Heart left ventricle (tissue), 13 donors: ENCODE measurements at regions not wholly inside any gene's neighbourhood (a gene's known extent, or its start where the extent isn't known, plus 50 kb on each side); places are given as distances from the start of the nearest gene placed in this dataset.

Experiments used
- POLR2A ChIP-seq, 2 donors: fragments of 450-650 bp; IDR thresholded peaks; one replicate each; pipeline ENCODE4 v1.6.1; 2017; ENCODE audit warnings: antibody characterized with exemption in 2 of 2, mild to moderate bottlenecking in 2 of 2, moderate library complexity in 2 of 2
- TF ChIP-seq, protein P1 (sequence below), 12 donors: fragments of 200-600 bp; sonication (generic) in 4 of 12; IDR thresholded peaks; one replicate each; pipeline versions ENCODE4 v1.5.0 to v1.8.0; 2018 to 2022; ENCODE audit warnings: antibody characterized with exemption in 12 of 12, mild to moderate bottlenecking in 5 of 12
- donor health status: ischemic (EF 13 %, LVEDD 7.1; RV severe dilation, severe dysfunction).
- donor health status: DM: no; HTN: yes; CAD: no.
- donor health status: DM: no; HTN: no; CAD: no.
- donor health status: ischemic (EF 25% LVEDD 6.9; RV normal size, moderate dysfunction).
- donor health status: ischemic (EF 25% LVEDD 5.7; RV mildly dilated, moderate dysfunction).
- donor health status: ischemic (EF 35%, LVEDD 5.7; RV mildly dilated, moderate dysfunction).
- donor health status: nonischemic (EF 11% LVEDD 7.7; RV severe dilation, severe dysfunction).
- donor health status: DM: yes; HTN: yes; CAD: no.
- donor health status: PGD.
- donor health status: ischemic (EF 29% LVEDD 5.4; RV normal size, mild dysfunction).
- donor health status: nonischemic (EF 23%, LVEDD 6.1; RV moderate dilation, normal function).

DNA sequence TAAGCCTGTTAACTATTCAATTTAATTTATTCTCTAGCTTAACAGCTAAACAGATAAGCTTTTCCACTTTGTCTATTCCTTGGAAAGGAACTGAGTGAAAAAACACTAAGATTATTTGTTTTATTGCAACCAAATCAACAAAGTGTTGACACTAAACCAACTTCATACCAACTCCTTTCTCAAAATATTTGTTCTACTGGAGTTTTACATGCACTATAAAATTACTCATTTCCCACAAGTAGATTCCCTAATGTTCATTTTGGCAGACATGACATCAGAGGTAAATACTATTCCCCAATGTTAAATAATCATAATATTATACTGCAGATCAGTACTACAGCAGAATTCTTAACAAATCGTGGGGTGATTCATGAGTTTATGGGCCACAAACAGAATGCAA, 231.4 kb downstream of the TTC6 start:
- TF ChIP-seq, protein P1, sequence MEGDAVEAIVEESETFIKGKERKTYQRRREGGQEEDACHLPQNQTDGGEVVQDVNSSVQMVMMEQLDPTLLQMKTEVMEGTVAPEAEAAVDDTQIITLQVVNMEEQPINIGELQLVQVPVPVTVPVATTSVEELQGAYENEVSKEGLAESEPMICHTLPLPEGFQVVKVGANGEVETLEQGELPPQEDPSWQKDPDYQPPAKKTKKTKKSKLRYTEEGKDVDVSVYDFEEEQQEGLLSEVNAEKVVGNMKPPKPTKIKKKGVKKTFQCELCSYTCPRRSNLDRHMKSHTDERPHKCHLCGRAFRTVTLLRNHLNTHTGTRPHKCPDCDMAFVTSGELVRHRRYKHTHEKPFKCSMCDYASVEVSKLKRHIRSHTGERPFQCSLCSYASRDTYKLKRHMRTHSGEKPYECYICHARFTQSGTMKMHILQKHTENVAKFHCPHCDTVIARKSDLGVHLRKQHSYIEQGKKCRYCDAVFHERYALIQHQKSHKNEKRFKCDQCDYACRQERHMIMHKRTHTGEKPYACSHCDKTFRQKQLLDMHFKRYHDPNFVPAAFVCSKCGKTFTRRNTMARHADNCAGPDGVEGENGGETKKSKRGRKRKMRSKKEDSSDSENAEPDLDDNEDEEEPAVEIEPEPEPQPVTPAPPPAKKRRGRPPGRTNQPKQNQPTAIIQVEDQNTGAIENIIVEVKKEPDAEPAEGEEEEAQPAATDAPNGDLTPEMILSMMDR (IDR thresholded peaks at IDR 0.05): no peak
- TF ChIP-seq POLR2A (IDR thresholded peaks at IDR 0.05): no peak
